LNCAP (cell line): ENCODE measurements at regions not wholly inside any gene's neighbourhood (a gene's known extent, or its start where the extent isn't known, plus 50 kb on each side); places are given as distances from the start of the nearest gene placed in this dataset.

Experiments
- TF ChIP-seq, protein P1 (sequence below): fragments of 450-650 bp; IDR thresholded peaks from 2 replicates; pipeline ENCODE4 v1.5.1; 2017; ENCODE audit warnings: mild to moderate bottlenecking

DNA sequence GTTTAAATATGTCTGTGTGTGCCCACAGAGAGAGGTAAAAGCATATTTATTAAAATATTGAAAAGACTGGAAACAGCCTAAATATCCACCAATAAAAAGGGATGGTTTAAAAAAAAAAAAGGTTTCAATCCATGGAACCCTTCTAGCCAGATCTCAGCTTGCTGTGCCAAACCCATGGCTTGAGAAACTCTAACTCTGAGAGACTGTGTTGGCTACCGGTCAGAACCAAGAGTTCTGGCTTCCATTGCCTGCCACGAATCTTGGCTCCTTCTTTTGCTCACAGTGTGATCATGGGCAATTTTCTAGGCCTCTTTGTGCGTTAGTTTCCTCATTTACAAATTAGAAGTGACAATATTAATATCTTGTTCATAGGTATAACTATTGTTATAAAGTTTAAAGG, 201.3 kb upstream of the IRX3 start:
- TF ChIP-seq, protein P1, sequence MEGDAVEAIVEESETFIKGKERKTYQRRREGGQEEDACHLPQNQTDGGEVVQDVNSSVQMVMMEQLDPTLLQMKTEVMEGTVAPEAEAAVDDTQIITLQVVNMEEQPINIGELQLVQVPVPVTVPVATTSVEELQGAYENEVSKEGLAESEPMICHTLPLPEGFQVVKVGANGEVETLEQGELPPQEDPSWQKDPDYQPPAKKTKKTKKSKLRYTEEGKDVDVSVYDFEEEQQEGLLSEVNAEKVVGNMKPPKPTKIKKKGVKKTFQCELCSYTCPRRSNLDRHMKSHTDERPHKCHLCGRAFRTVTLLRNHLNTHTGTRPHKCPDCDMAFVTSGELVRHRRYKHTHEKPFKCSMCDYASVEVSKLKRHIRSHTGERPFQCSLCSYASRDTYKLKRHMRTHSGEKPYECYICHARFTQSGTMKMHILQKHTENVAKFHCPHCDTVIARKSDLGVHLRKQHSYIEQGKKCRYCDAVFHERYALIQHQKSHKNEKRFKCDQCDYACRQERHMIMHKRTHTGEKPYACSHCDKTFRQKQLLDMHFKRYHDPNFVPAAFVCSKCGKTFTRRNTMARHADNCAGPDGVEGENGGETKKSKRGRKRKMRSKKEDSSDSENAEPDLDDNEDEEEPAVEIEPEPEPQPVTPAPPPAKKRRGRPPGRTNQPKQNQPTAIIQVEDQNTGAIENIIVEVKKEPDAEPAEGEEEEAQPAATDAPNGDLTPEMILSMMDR = no peak

DNA sequence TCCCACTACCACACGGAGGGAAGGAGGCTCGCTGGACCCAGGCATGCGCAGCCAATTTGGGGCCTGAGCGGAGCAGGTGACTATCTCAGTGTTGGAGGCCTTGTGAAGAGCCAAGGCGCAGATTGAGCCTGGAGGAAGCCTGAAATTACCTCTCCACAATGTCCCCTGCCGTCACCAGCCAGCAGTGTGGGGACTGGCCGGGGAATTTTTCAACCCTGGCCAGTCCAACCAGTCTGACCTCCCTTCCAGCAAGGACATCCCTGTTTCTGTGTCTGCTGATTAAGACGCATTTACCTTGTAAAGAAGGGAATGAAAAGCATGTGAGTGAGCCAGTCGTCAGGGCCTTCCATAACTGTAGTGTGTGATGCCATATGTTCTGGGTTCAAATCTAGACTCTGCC, 198.1 kb upstream of the IRX3 start:
- TF ChIP-seq, protein P1 = no peak

DNA sequence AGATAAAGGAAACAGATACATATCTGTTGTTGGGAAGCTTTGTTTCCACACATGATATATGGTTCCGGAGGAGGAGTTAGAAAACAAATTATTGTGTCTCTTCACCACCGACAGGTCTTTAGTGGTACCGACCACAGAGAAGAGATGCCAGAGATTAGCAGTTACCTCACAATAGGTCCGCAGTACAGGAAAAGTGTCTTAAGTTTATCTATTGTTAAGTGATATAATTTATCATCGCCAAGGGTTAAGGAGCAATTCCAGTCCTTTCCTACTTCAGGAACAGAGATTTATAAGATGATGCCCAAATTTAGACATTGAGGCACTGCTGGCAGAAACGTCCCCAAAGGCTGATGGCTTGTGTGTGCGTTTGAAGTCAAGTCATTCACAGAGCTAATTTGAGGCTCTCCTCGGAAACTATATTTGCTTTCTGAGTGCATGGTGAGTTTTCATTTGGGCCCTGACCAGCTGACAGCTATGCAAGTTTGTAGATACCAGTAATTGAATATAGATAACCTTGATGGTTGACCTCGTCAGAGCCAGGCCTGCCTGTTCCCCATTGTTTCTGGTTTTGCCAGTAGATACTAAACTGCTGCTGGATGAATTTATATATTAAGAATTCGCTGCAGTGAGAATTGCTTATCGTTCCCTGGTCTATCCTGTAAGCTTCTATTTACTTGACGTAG, 196.4 kb upstream of the IRX3 start:
- TF ChIP-seq, protein P1 = no peak

DNA sequence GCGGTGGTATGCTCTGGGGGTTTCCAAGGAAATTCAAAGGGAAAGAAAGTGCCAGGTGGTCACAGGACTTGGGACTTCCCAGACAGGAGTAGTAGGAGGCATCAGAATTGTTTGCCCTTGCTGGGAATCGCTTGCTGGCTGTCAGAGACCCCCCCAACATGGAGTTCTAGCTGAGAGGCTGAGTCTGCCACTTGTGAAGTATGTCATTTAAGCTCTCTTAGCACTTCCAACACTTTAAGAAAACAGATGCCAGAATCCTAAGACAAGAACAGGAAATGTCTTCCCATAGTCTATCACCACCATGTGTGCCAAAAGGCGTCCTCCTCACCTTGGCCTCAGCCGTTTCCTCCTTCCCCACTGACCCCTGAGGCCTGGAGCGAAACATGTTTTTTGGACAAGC, 193.8 kb upstream of the IRX3 start:
- TF ChIP-seq, protein P1 = no peak

DNA sequence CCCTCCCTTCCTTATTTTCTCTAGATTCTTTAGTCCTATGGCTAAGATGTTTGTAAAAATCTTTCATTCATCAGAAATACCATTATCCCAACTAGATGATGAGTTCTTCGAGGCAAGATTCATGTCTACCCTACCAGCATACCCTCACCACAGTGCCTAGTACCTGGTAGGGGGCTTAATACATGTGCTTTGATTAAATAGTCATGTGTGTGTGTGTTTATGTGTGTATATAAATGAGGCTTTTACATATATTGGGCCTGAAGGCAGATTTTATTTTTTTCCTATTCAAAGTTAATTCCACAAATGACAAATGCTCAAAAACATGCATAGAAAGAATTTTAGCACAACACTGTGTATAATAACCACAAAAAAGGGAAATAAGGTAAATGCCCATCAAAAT, 193.0 kb upstream of the IRX3 start:
- TF ChIP-seq, protein P1 = no peak

DNA sequence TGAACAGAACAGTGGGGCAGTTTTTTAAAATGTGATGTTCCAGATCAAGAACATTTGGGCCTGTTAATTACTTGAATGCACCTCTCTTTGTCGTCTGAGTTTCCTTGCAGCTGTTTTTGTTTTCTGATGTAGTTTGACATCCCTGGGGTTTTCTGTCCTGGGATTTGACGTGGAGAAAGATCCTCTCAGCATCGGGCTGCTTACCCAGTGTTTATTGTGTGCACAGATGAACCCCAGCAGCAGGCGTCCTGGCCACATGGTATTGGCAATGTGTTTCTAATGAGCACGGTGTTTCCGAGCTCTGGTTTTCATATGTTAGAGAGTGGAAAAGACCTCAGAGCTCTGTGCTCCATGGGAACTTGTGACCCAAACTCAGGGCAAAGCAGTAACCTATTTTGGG, 191.1 kb upstream of the IRX3 start:
- TF ChIP-seq, protein P1 = no peak

DNA sequence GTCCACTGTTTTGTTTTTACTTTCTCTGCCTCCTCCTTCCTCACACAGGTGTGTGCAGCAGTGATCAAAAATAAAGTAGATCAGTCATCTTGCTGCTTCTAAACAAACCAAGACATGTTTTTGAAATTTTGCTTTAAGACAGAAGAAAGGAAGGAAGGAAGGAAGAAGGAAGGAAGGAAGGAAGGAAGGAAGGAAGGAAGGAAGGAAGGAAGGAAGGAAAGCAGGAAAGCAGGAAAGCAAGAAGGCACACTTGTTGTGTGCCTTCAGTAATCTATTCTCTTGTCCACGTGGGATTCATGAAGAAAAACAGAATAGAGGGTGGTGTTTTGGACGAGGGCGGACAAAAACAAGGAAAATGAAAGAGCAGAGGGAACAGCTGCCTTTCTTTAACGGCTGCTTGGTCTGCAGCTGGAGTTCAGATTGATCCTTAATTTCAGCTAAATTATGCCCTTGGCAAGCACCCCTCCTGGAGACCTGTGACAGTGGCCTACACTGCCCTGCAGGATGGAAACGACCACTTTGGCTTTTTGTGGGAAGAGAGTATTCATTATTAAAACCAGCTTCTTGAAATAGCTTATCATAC, 188.5 kb upstream of the IRX3 start:
- TF ChIP-seq, protein P1 = no peak
